Lung (tissue), 11 donors: ENCODE measurements at regions not wholly inside any gene's neighbourhood (a gene's known extent, or its start where the extent isn't known, plus 50 kb on each side); places are given as distances from the start of the nearest gene placed in this dataset.

Source experiments
- ATAC-seq: fragments of 200-7000 bp; cut with Tn5 transposase; one replicate; pipeline ENCODE4 v1.9.1; 2020; ENCODE audit warnings: moderate number of reproducible peaks; ENCODE audit not compliant: insufficient read depth, low FRiP score
- DNase-seq, 3 donors: peaks; one replicate each; pipeline ENCODE4 v3.0.0-alpha.2; 2013 to 2017
- H3K27ac ChIP-seq, 2 donors: one replicate each; pipeline ENCODE4 v1.5.1; 2013; ENCODE audit warnings: mild to moderate bottlenecking in 2 of 2, moderate library complexity in 2 of 2, control low read depth in 1 of 2, inconsistent platforms in 1 of 2, low read depth in 1 of 2, low read length in 1 of 2
- H3K27me3 ChIP-seq, 3 donors: one replicate each; pipeline ENCODE4 v1.5.1; 2013; ENCODE audit warnings: low read length in 2 of 3; ENCODE audit not compliant: control insufficient read depth in 3 of 3, insufficient read depth in 3 of 3
- H3K36me3 ChIP-seq, 4 donors: one replicate each; pipeline ENCODE4 v1.5.1; 2013; ENCODE audit warnings: low read length in 4 of 4, mild to moderate bottlenecking in 1 of 4, moderate library complexity in 1 of 4; ENCODE audit not compliant: control insufficient read depth in 4 of 4, insufficient read depth in 4 of 4
- H3K4me1 ChIP-seq, 5 donors: one replicate each; pipeline ENCODE4 v1.5.1; 2013; ENCODE audit warnings: low read length in 5 of 5, mild to moderate bottlenecking in 2 of 5, moderate library complexity in 1 of 5; ENCODE audit not compliant: control insufficient read depth in 5 of 5, insufficient read depth in 5 of 5
- H3K4me3 ChIP-seq: one replicate; pipeline ENCODE4 v1.5.1; 2013; ENCODE audit warnings: mild to moderate bottlenecking, control low read depth, moderate library complexity
- H3K9ac ChIP-seq, 2 donors: one replicate each; pipeline ENCODE4 v1.5.1; 2013; ENCODE audit warnings: low read length in 2 of 2, control low read depth in 1 of 2; ENCODE audit not compliant: insufficient read depth in 1 of 2
- H3K9me3 ChIP-seq, 4 donors: one replicate each; pipeline ENCODE4 v1.5.1; 2013; ENCODE audit warnings: low read length in 3 of 4, mild to moderate bottlenecking in 1 of 4, moderate library complexity in 1 of 4; ENCODE audit not compliant: control insufficient read depth in 4 of 4, insufficient read depth in 3 of 4
- CTCF ChIP-seq: IDR thresholded peaks from 2 replicates; pipeline ENCODE4 v1.5.1; 2012; ENCODE audit warnings: mild to moderate bottlenecking; ENCODE audit errors: control extremely low read depth, extremely low read depth
- WGBS, 2 donors: extraction: QIAGEN DNeasy Blood & Tissue Kit; methylation state at CpG; one replicate each; pipeline ENCODE4 v1.1.7; 2013; 5-methylcytosine and 5-hydroxymethylcytosine counted together
- donor health status: control.
- donor health status: control.
- donor health status: Bipolar disorder and iron deficiency.
- donor health status: healthy.
- donor health status: DM: yes; HTN: yes; CAD: no.

GRCh38 chr14:38973083-38973700, 129.8 kb downstream of the SEC23A start:
- Histone ChIP-seq H3K4me1 (no peaks in the 10 kb centered on the region), H3K4me3 (no peak overlapping the region), H3K36me3 (no peaks in the 10 kb centered on the region), H3K9me3 (no peaks in the 10 kb centered on the region), H3K9ac (no peak overlapping the region), H3K27me3 (no peaks in the 10 kb centered on the region), H3K27ac (no peak overlapping the region)
- DNase-seq (no peak), ATAC-seq (no peak)
- 78 to 86% methylated on average over 2 of the region's 2 CpGs for WGBS, 2 donors
- TF ChIP-seq CTCF = no peak

GRCh38 chr14:38972511-38972910, 130.5 kb downstream of the SEC23A start:
- ATAC-seq (no peak), DNase-seq (no peak)
- Histone ChIP-seq H3K9ac (no peak overlapping the region), H3K36me3 (no peaks in the 10 kb centered on the region), H3K4me1 (no peaks in the 10 kb centered on the region), H3K27ac (no peak overlapping the region), H3K4me3 (no peak overlapping the region), H3K9me3 (no peaks in the 10 kb centered on the region), H3K27me3 (no peaks in the 10 kb centered on the region)
- WGBS, 2 donors = 95 to 97% methylated on average over 3 of the region's 3 CpGs
- no peak for TF ChIP-seq CTCF

- H3K36me3 ChIP-seq = no peaks in the 10 kb centered on the region
- WGBS, 2 donors = 87 to 92% methylated on average over 9 of the region's 9 CpGs
- no peak for TF ChIP-seq CTCF
Observed at GRCh38 chr14:38971258-38971921, 131.6 kb downstream of the SEC23A start.

More at GRCh38 chr14:38971258-38971921, 131.6 kb downstream of the SEC23A start:
- Histone ChIP-seq H3K9ac (no peak overlapping the region), H3K27ac (no peak overlapping the region), H3K9me3 (no peaks in the 10 kb centered on the region), H3K27me3 (no peaks in the 10 kb centered on the region), H3K4me3 (no peak overlapping the region), H3K4me1 (no peaks in the 10 kb centered on the region)
- ATAC-seq (no peak), DNase-seq (no peak)
